Tibial nerve (tissue), 3 donors: ENCODE measurements at regions not wholly inside any gene's neighbourhood (a gene's known extent, or its start where the extent isn't known, plus 50 kb on each side); places are given as distances from the start of the nearest gene placed in this dataset.

ENCODE experiments used
- CTCF ChIP-seq, 5 experiments: fragments of 200-600 bp in 3 of 5; fragments of 450-650 bp in 2 of 5; sonication (generic) in 3 of 5; IDR thresholded peaks; one replicate each; pipeline ENCODE4 v1.5.1; 2016 to 2019; ENCODE audit warnings: antibody characterized with exemption in 5 of 5, mild to moderate bottlenecking in 3 of 5, moderate library complexity in 2 of 5
- POLR2A ChIP-seq, 2 donors: fragments of 450-650 bp; IDR thresholded peaks; one replicate each; pipeline ENCODE4 v1.6.1; 2017; ENCODE audit warnings: antibody characterized with exemption in 2 of 2, mild to moderate bottlenecking in 2 of 2, moderate library complexity in 2 of 2

- TF ChIP-seq CTCF (IDR thresholded peaks at IDR 0.05) (no peak), POLR2A (IDR thresholded peaks at IDR 0.05) (no peak)
Observed at GRCh38 chr3:111332488-111333080, 209.4 kb upstream of the CD96 start.
